Activated B cell treated with CpG ODN at 0.5 μM for 24 hours (primary cell): ENCODE measurements at regions not wholly inside any gene's neighbourhood (a gene's known extent, or its start where the extent isn't known, plus 50 kb on each side); places are given as distances from the start of the nearest gene placed in this dataset.

Experiments used
- ATAC-seq: fragments of 200-7000 bp; cut with Tn5 transposase; one replicate; pipeline ENCODE4 v1.10.0; 2021; ENCODE audit warnings: low read depth, mild to moderate bottlenecking, moderate library complexity
- CTCF ChIA-PET: fragments of 350-600 bp; sonication (Branson Sonifier 250); formaldehyde crosslinking; loops from one replicate; lab custom pipeline; 2021; ENCODE audit warnings: antibody characterized with exemption; lab: Charles Lee
- POLR2A ChIA-PET: fragments of 350-600 bp; sonication (Branson Sonifier 250); formaldehyde crosslinking; loops from one replicate; lab custom pipeline; 2021; ENCODE audit warnings: antibody characterized with exemption; lab: Charles Lee
- DNase-seq: peaks from one replicate; pipeline ENCODE4 v3.0.0; 2022
- H3K27ac Mint-ChIP-seq: one replicate; pipeline ENCODE4 v1.8.0; 2020; ENCODE audit warnings: mixed read lengths
- H3K27me3 Mint-ChIP-seq: one replicate; pipeline ENCODE4 v1.8.0; 2021; ENCODE audit warnings: mixed read lengths
- H3K36me3 Mint-ChIP-seq: one replicate; pipeline ENCODE4 v1.8.0; 2021; ENCODE audit warnings: low read depth, mixed read lengths
- H3K4me1 Mint-ChIP-seq: one replicate; pipeline ENCODE4 v1.8.0; 2021; ENCODE audit warnings: mixed read lengths
- H3K4me3 Mint-ChIP-seq: one replicate; pipeline ENCODE4 v1.8.0; 2020; ENCODE audit warnings: mild to moderate bottlenecking, mixed read lengths
- H3K9me3 Mint-ChIP-seq: one replicate; pipeline ENCODE4 v1.8.0; 2020; ENCODE audit warnings: mixed read lengths
- CTCF ChIP-seq: fragments of 200-600 bp; IDR thresholded peaks from one replicate; pipeline ENCODE4 v1.8.0; 2022; ENCODE audit warnings: antibody characterized with exemption, mild to moderate bottlenecking
- intact Hi-C: fragments of 100-400 bp; cut with micrococcal nuclease; formaldehyde crosslinking; loops from one replicate; pipeline ENCODE4 v1.15.1; 2024

GRCh38 chr4:104166749-104167148, 327.9 kb downstream of the CXXC4 start:
- no peaks in the 10 kb centered on the region for H3K9me3 Mint-ChIP-seq
- intact Hi-C loops, result no loop called here
- no peak overlapping the region for H3K27ac Mint-ChIP-seq
- ChIA-PET POLR2A (no interaction called here), CTCF (no interaction called here)
- ATAC-seq, result no peak
- H3K36me3 Mint-ChIP-seq, result no peaks in the 10 kb centered on the region
- no peaks in the 10 kb centered on the region for H3K4me1 Mint-ChIP-seq
- H3K27me3 Mint-ChIP-seq, result no peaks in the 10 kb centered on the region
- no peak for TF ChIP-seq CTCF
- DNase-seq, result no peak
- H3K4me3 Mint-ChIP-seq, result no peak overlapping the region

GRCh38 chr4:104163820-104164219, 330.9 kb downstream of the CXXC4 start:
- intact Hi-C loops, result no loop called here
- Mint-ChIP-seq H3K4me1 (no peaks in the 10 kb centered on the region), H3K27ac (no peak overlapping the region), H3K27me3 (no peaks in the 10 kb centered on the region), H3K9me3 (no peaks in the 10 kb centered on the region), H3K36me3 (no peaks in the 10 kb centered on the region), H3K4me3 (no peak overlapping the region)
- no peak for TF ChIP-seq CTCF
- ChIA-PET CTCF (no interaction called here), POLR2A (no interaction called here)
- DNase-seq (no peak), ATAC-seq (no peak)

GRCh38 chr4:104146048-104146447, 348.6 kb downstream of the CXXC4 start:
- H3K36me3 Mint-ChIP-seq, result no peaks in the 10 kb centered on the region
- no peak for ATAC-seq
- no peaks in the 10 kb centered on the region for H3K9me3 Mint-ChIP-seq
- intact Hi-C loops, result no loop called here
- ChIA-PET POLR2A (no interaction called here), CTCF (no interaction called here)
- no peak overlapping the region for H3K27ac Mint-ChIP-seq
- DNase-seq, result no peak
- H3K27me3 Mint-ChIP-seq, result no peaks in the 10 kb centered on the region
- no peak for TF ChIP-seq CTCF
- H3K4me1 Mint-ChIP-seq, result no peaks in the 10 kb centered on the region
- no peak overlapping the region for H3K4me3 Mint-ChIP-seq

GRCh38 chr4:104138116-104138515, 356.6 kb downstream of the CXXC4 start:
- no peak for DNase-seq
- POLR2A ChIA-PET, result no interaction called here
- ATAC-seq, result no peak
- H3K27me3 Mint-ChIP-seq, result no peaks in the 10 kb centered on the region
- peaks cover 7% of the 10 kb centered on the region for H3K9me3 Mint-ChIP-seq
- no peak overlapping the region for H3K4me3 Mint-ChIP-seq
- CTCF ChIA-PET, result no interaction called here
- no peaks in the 10 kb centered on the region for H3K36me3 Mint-ChIP-seq
- no peak overlapping the region for H3K27ac Mint-ChIP-seq
- no peaks in the 10 kb centered on the region for H3K4me1 Mint-ChIP-seq
- intact Hi-C loops, result no loop called here
- no peak for TF ChIP-seq CTCF

- Mint-ChIP-seq H3K4me3 (no peak overlapping the region), H3K27me3 (no peaks in the 10 kb centered on the region), H3K36me3 (no peaks in the 10 kb centered on the region), H3K4me1 (no peaks in the 10 kb centered on the region), H3K9me3 (peaks cover 2% of the 10 kb centered on the region), H3K27ac (no peak overlapping the region)
- no peak for ATAC-seq
- intact Hi-C loops, result no loop called here
- ChIA-PET CTCF (no interaction called here), POLR2A (no interaction called here)
- TF ChIP-seq CTCF, result no peak
- no peak for DNase-seq
Measured at GRCh38 chr4:104129243-104129642, 365.5 kb downstream of the CXXC4 start.
